Activated gamma-delta T cell (primary cell): ENCODE measurements at regions not wholly inside any gene's neighbourhood (a gene's known extent, or its start where the extent isn't known, plus 50 kb on each side); places are given as distances from the start of the nearest gene placed in this dataset.
"Not testable (repeated sequence)": the region's sequence is repeated elsewhere in the genome, so short reads cannot be mapped to it uniquely, and the experiment has no call there.

Experiments
- DNase-seq: peaks from one replicate; lab custom pipeline; 2025; lab: John Stamatoyannopoulos, UW

GRCh38 chr4:167831855-167832254 lies 260.5 kb upstream of the ANXA10 start:
- DNase-seq = no peak

- no peak for DNase-seq
Observed at GRCh38 chr4:167838686-167839085, 253.7 kb upstream of the ANXA10 start.

GRCh38 chr4:167842487-167842886 lies 249.8 kb upstream of the ANXA10 start:
- no peak for DNase-seq

GRCh38 chr4:167854881-167855280 lies 237.5 kb upstream of the ANXA10 start:
- DNase-seq = no peak

- DNase-seq = not testable (repeated sequence)
Observed at GRCh38 chr4:167858127-167858526, 234.2 kb upstream of the ANXA10 start.

- no peak for DNase-seq
Observed at GRCh38 chr4:167867191-167867590, 225.1 kb upstream of the ANXA10 start.

GRCh38 chr4:167868163-167868562 lies 224.2 kb upstream of the ANXA10 start:
- no peak for DNase-seq

- no peak for DNase-seq
Observed at GRCh38 chr4:167873496-167873895, 218.8 kb upstream of the ANXA10 start.

GRCh38 chr4:167876091-167876490 lies 216.2 kb upstream of the ANXA10 start:
- DNase-seq = not testable (repeated sequence)

GRCh38 chr4:167877826-167878225 lies 214.5 kb upstream of the ANXA10 start:
- DNase-seq = not testable (repeated sequence)

GRCh38 chr4:167883266-167883665 lies 209.1 kb upstream of the ANXA10 start:
- DNase-seq = no peak

GRCh38 chr4:167885071-167885470 lies 207.3 kb upstream of the ANXA10 start:
- DNase-seq = no peak

- DNase-seq = no peak
Observed at GRCh38 chr4:167885872-167886271, 206.5 kb upstream of the ANXA10 start.

- DNase-seq = no peak
Observed at GRCh38 chr4:167887726-167888125, 204.6 kb upstream of the ANXA10 start.

- no peak for DNase-seq
Observed at GRCh38 chr4:167890226-167890625, 202.1 kb upstream of the ANXA10 start.

GRCh38 chr4:167893531-167893930 lies 198.8 kb upstream of the ANXA10 start:
- DNase-seq = no peak

GRCh38 chr4:167896260-167896659 lies 196.1 kb upstream of the ANXA10 start:
- DNase-seq = not testable (repeated sequence)

GRCh38 chr4:167897116-167897515 lies 195.2 kb upstream of the ANXA10 start:
- DNase-seq = no peak

- no peak for DNase-seq
Observed at GRCh38 chr4:167903291-167903721, 189.0 kb upstream of the ANXA10 start.

- no peak for DNase-seq
Observed at GRCh38 chr4:167906851-167907250, 185.5 kb upstream of the ANXA10 start.

- DNase-seq = no peak
Observed at GRCh38 chr4:167908816-167909215, 183.5 kb upstream of the ANXA10 start.

GRCh38 chr4:167912535-167912934 lies 179.8 kb upstream of the ANXA10 start:
- DNase-seq = not testable (repeated sequence)

GRCh38 chr4:167918077-167918476 lies 174.3 kb upstream of the ANXA10 start:
- no peak for DNase-seq

- DNase-seq = no peak
Observed at GRCh38 chr4:167930166-167930565, 162.2 kb upstream of the ANXA10 start.

GRCh38 chr4:167934216-167934615 lies 158.1 kb upstream of the ANXA10 start:
- no peak for DNase-seq
